Mesenteric fat pad (tissue), 1 donor: ENCODE measurements at regions not wholly inside any gene's neighbourhood (a gene's known extent, or its start where the extent isn't known, plus 50 kb on each side); places are given as distances from the start of the nearest gene placed in this dataset.
"Not testable (repeated sequence)": the region's sequence is repeated elsewhere in the genome, so short reads cannot be mapped to it uniquely, and the experiment has no call there.

Source experiments
- DNase-seq: peaks from one replicate; pipeline ENCODE4 v3.0.0-alpha.2; 2020; ENCODE audit warnings: low spot score
- donor health status: DM: yes; HTN: yes; CAD: no.

DNA sequence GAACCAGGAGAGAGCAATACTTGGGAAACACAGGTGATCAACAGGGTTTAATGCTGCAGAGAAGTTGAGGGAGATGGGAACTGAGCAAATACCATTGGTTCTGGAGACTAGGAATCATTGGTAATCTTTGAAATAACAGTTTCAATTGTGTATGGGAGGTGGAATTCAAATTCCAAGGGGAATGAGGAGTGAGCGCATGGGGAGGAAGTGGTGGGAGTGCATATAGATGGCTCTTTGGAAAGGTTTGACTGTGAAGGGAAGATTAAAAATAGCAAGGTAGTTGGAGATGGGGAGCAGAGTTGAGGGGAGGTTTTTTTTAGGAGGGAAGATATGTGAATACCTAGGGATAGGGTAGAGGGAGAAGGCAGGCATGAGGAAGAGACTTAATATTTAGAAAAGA is 51.1 kb upstream of the ROPN1 start:
- no peak for DNase-seq

- DNase-seq, result no peak
Measured at GRCh38 chr3:124044956-124045355, 53.0 kb upstream of the ROPN1 start.

- DNase-seq, result no peak
Measured at GRCh38 chr3:124048967-124049798, 57.3 kb upstream of the ROPN1 start.

DNA sequence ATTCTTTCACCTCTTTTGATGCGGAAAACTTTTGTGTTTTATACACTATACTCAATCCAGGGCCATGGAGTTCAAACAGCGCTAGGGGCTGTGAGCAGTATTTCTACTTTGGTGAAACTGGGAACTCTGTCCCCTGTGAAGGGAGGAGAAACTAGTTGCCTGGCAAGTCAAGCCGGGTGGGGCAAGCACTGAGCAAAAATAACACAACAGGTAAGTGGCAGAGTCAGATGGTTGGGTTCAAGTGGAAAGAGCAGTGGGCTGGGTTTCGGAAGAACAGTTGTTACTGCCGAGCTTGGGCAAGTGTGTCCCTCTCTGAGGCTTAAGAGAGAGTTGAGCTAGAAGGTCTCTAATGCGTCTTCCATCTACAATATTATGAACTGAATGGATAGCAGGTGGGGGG is 59.7 kb upstream of the ROPN1 start:
- DNase-seq, result no peak

GRCh38 chr3:124053871-124054270 is 61.9 kb upstream of the ROPN1 start:
- no peak for DNase-seq

- no peak for DNase-seq
Measured at GRCh38 chr3:124056846-124057245, 64.9 kb upstream of the ROPN1 start.

GRCh38 chr3:124057420-124057819 is 65.5 kb upstream of the ROPN1 start:
- DNase-seq, result no peak

DNA sequence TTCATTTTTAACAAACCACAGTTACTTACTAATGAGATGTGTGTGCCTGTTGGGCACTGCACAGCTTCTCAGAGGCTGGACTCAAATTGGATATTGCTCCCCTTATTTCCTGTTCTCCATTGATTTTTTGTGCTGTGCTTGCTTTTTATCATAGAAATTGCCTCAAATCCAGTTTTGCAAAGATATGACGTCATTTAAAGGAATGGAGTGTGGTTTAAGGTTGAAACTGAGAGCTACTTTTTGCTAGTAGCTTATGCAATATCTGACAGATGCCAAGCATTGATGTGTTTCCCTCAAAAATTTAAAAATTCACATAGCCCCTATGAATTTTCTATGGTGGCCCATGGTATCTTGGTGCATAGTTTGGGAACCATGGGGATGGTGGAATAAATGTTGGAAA is 67.7 kb upstream of the ROPN1 start:
- no peak for DNase-seq

GRCh38 chr3:124063197-124063909 is 71.4 kb upstream of the ROPN1 start:
- DNase-seq, result no peak

- no peak for DNase-seq
Measured at GRCh38 chr3:124064050-124064449, 72.1 kb upstream of the ROPN1 start.

GRCh38 chr3:124066543-124066942 is 74.6 kb upstream of the ROPN1 start:
- DNase-seq, result not testable (repeated sequence)

GRCh38 chr3:124069706-124070105 is 77.8 kb upstream of the ROPN1 start:
- not testable (repeated sequence) for DNase-seq

DNA sequence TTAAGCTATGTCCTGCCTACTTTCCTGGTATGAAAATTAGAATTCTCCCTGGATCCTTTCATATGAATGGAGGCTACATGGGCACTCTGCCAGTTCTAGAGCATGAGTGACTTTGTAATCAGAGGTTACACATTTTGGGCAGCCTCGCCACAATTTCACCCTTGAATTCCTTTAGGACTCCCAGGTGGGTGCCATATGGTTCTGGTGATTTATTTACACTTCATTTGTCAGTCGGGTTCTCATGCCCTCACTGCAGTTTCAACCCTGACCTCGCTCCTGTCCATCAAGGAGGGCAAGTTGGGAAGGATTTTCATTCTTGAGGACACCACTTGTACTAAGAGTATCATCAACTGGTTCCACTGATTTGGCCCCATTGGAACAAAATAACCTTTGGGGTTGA is 83.2 kb upstream of the ROPN1 start:
- not testable (repeated sequence) for DNase-seq

DNA sequence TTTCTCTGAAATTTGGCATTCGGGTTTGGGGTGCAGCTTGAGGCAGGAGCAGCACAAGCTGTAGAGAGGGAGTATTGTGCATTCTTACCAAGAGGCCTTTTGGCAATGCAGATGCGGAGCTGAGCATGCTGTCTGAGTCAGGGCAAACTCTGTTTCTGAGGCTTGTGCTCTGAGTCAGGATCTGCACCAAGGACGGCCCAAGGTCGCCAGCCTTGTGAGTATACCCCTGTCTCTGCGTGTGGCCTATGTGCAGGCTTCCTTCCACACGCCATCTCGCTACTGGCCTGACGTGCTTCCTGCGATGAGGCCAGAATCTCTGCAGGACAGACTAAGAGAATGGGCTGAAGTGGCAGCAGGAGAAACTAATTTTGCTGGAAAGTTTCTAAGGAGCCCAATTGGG is 83.8 kb upstream of the ROPN1 start:
- DNase-seq, result no peak

- DNase-seq, result no peak
Measured at GRCh38 chr3:124076235-124076634, 84.3 kb upstream of the ROPN1 start.

- DNase-seq, result no peak
Measured at GRCh38 chr3:124078953-124079911, 87.3 kb upstream of the ROPN1 start.

- DNase-seq, result no peak
Measured at GRCh38 chr3:124079912-124080276, 88.0 kb upstream of the ROPN1 start.

DNA sequence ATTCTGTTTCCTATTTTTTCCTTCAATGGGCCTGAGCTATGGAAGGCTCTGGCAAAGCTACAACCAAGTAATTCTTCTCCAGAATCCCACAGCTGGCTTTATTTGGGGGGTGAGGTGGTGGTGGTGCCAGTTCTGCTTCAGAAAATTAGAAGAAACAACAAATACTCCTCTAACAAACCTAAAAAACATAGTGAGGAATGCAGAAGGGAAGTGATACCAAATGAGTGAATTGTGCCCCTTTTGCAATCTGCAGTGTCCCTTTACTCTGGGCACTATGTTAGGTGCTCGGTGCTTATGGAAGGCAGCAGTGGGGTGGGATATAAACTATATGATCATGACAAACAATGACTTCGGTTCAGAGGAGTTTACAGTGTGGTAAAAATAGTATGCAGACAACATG is 90.4 kb upstream of the ROPN1 start:
- DNase-seq, result no peak

DNA sequence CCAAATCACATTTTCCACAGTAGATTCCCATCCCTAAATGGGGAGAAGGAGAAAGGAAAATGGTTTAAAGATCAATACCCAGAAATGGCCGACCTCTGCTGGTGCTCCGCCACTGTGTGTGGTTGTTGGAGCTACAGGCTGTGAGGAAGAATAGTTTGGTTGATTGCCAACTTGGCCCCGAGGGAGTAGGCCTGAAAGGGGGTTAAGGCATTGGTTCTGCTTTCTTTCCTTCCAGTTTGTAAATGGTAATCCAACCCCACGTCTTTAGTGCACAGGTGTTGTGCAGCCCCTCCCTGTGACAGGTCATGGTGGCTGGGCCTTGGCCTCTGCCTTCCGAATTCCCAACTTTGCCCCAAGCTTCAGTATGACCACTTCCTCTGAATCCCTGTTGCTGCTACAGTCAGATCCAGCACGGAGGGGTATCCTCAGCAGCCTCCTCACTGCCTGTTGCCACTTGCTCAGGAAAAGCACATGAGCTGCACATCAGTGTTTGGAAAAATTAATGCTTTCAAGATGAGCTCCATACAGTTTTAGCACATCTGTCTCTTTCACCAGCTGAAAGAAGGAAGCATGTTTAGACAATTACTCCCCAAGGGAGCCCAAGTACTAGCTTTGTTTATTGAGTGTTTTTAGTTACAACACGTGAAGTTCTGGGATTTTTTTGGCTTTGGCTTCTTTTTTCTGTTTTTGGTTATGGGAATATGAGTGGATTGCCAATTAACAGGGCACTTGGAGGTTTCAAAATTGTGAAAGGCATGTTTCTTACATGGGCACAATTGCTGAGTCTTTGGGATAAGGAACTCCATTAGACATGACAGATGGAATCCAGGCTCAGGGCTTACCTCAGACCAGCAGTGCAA is 92.3 kb upstream of the ROPN1 start:
- no peak for DNase-seq

GRCh38 chr3:124088801-124089200 is 96.9 kb upstream of the ROPN1 start:
- no peak for DNase-seq

- DNase-seq, result no peak
Measured at GRCh38 chr3:124089214-124089613, 97.3 kb upstream of the ROPN1 start.
